ENCODE measurements at regions not wholly inside any gene's neighbourhood (a gene's known extent, or its start where the extent isn't known, plus 50 kb on each side); places are given as distances from the start of the nearest gene placed in this dataset.

- no peak for TF ChIP-seq CTCF (IDR thresholded peaks at IDR 0.05; ENCODE audit: borderline replicate concordance, control extremely low read depth, extremely low read depth, insufficient read depth, missing control alignments)
- DNase-seq (ENCODE audit: low spot score): no peak
- in situ Hi-C loops (cut with MboI; ENCODE audit: low sequenced_read_pairs, unreplicated experiment): no loop called here
Observed at GRCh38 chr4:189822326-189822725, 118.3 kb upstream of the FRG1 start.

GRCh38 chr4:189823591-189823990, 117.1 kb upstream of the FRG1 start:
- TF ChIP-seq CTCF (IDR thresholded peaks at IDR 0.05; ENCODE audit: borderline replicate concordance, control extremely low read depth, extremely low read depth, insufficient read depth, missing control alignments): no peak
- no peak for DNase-seq (ENCODE audit: low spot score)
- in situ Hi-C loops (cut with MboI; ENCODE audit: low sequenced_read_pairs, unreplicated experiment): no loop called here

- no peak for TF ChIP-seq CTCF (IDR thresholded peaks at IDR 0.05; ENCODE audit: borderline replicate concordance, control extremely low read depth, extremely low read depth, insufficient read depth, missing control alignments)
- DNase-seq (ENCODE audit: low spot score): no peak
- in situ Hi-C loops (cut with MboI; ENCODE audit: low sequenced_read_pairs, unreplicated experiment): no loop called here
Observed at GRCh38 chr4:189825466-189825865, 115.2 kb upstream of the FRG1 start.

- TF ChIP-seq CTCF (IDR thresholded peaks at IDR 0.05; ENCODE audit: borderline replicate concordance, control extremely low read depth, extremely low read depth, insufficient read depth, missing control alignments): no peak
- DNase-seq (ENCODE audit: low spot score): no peak
- in situ Hi-C loops (cut with MboI; ENCODE audit: low sequenced_read_pairs, unreplicated experiment): no loop called here
Observed at GRCh38 chr4:189826657-189827056, 114.0 kb upstream of the FRG1 start.

GRCh38 chr4:189828081-189828697, 112.5 kb upstream of the FRG1 start:
- no peak for DNase-seq (ENCODE audit: low spot score)
- in situ Hi-C loops (cut with MboI; ENCODE audit: low sequenced_read_pairs, unreplicated experiment): no loop called here

GRCh38 chr4:189832528-189832927, 108.1 kb upstream of the FRG1 start:
- no peak for TF ChIP-seq CTCF (IDR thresholded peaks at IDR 0.05; ENCODE audit: borderline replicate concordance, control extremely low read depth, extremely low read depth, insufficient read depth, missing control alignments)
- DNase-seq (ENCODE audit: low spot score): no peak
- in situ Hi-C loops (cut with MboI; ENCODE audit: low sequenced_read_pairs, unreplicated experiment): no loop called here

More at GRCh38 chr4:189828081-189828697, 112.5 kb upstream of the FRG1 start:
- TF ChIP-seq CTCF (IDR thresholded peaks at IDR 0.05; ENCODE audit: borderline replicate concordance, control extremely low read depth, extremely low read depth, insufficient read depth, missing control alignments): no peak
